ENCODE measurements at regions not wholly inside any gene's neighbourhood (a gene's known extent, or its start where the extent isn't known, plus 50 kb on each side); places are given as distances from the start of the nearest gene placed in this dataset.

DNA sequence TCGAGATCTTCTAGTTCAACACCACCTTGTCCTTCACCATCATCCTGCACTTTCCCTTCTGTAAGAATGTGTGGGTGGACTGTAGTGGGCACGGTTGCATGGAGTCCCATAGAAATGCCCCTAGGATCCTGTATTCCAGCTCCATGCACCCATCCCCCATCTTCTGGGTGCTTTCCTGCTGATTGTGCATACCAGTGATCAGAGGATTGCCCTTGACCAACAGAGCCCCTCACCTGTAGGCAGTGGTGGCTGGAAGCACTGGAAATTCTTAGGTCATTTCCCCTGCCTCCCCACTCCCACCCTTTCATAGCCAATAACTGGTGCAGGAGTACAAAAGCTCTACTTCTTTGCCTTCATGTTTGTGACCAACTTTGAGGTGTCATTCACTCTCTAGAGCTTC is 213.4 kb upstream of the ARSJ start:
- TF ChIP-seq, protein P1, sequence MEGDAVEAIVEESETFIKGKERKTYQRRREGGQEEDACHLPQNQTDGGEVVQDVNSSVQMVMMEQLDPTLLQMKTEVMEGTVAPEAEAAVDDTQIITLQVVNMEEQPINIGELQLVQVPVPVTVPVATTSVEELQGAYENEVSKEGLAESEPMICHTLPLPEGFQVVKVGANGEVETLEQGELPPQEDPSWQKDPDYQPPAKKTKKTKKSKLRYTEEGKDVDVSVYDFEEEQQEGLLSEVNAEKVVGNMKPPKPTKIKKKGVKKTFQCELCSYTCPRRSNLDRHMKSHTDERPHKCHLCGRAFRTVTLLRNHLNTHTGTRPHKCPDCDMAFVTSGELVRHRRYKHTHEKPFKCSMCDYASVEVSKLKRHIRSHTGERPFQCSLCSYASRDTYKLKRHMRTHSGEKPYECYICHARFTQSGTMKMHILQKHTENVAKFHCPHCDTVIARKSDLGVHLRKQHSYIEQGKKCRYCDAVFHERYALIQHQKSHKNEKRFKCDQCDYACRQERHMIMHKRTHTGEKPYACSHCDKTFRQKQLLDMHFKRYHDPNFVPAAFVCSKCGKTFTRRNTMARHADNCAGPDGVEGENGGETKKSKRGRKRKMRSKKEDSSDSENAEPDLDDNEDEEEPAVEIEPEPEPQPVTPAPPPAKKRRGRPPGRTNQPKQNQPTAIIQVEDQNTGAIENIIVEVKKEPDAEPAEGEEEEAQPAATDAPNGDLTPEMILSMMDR (conservative IDR thresholded peaks at IDR 0.05; ENCODE audit: low read depth, low read length): no peak
- DNase-seq (ENCODE audit: low read depth): no peak
- no peak overlapping the region for H3K4me3 ChIP-seq (ENCODE audit: low read depth, low read length)

DNA sequence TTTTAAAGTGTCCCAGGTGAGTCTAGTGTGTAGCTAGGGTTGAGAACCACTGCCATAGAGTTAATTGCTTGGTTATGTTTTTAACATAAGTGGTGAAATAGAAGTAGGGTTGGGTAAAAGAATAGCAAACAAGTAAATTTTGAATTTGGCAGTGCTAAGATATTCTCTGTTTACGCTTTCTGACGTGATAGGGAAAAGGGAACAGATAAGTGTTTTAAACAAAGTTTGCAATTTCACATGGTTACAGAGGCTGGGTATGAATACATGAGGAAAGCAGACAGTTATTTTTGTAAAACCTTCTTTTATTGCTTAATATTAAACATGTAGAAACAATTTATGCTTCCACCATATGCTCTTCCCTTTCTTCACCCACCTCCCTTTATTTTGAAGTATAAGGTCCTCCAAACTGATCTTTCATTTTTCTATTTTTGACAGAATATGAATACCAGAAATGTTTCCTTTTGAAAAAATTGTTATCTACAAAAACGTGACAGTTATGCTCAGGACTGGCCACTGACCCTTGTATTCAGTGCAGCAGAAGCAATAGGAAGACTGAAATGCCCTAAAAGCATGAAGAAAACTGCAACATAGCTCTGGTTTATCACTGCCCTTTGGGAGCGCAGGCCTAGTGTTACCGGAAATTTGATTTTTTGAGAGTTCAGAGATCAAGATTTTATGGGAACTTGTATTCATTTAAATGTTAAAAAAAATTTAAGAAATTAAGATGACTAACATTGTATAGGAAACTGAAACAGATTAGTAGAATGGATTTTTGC is 214.4 kb upstream of the ARSJ start:
- TF ChIP-seq, protein P1 (conservative IDR thresholded peaks at IDR 0.05; ENCODE audit: low read depth, low read length): no peak
- no peak for DNase-seq (ENCODE audit: low read depth)
- H3K4me3 ChIP-seq (ENCODE audit: low read depth, low read length): no peak overlapping the region

DNA sequence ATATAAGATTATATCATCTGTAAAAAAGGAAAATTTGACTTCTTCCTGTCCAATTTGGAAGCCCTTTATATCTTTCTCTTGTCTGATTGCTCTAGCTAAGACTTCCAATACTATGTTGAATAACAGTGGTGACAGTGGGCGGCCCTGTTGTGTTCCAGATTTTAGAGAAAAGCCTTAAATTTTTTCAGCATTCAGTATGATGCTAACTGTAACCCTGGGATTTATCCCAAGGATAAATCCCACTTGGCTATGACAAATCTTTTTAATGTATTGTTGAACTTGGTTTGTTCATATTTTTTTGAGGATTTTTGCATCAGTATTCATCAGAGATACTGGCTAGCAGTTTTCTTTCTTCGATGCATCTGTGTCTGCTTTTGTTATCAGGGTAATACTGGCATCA is 217.2 kb upstream of the ARSJ start:
- no peak overlapping the region for H3K4me3 ChIP-seq (ENCODE audit: low read depth, low read length)
- no peak for DNase-seq (ENCODE audit: low read depth)
- TF ChIP-seq, protein P1 (conservative IDR thresholded peaks at IDR 0.05; ENCODE audit: low read depth, low read length): no peak

DNA sequence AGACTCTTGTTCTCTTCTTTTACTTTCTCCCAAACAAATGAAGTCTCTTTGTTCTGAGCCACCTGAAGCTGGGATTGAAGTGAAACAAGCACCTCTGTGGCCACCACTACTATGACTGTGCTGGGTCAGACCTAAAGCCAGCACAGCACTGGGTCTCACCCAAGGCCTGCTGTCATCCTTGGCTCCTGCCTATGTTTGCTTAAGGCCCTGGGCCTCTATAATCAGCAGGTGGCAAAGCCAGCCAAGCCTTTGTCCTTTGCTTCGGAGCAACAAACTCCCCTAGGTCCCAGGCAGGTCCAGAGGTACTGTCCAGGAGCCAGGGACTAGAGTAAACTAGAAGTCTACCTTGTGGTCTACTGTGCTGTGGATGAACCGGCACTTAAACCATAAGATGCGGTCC is 220.6 kb upstream of the ARSJ start:
- no peak overlapping the region for H3K4me3 ChIP-seq (ENCODE audit: low read depth, low read length)
- TF ChIP-seq, protein P1 (conservative IDR thresholded peaks at IDR 0.05; ENCODE audit: low read depth, low read length): no peak
- DNase-seq (ENCODE audit: low read depth): no peak

DNA sequence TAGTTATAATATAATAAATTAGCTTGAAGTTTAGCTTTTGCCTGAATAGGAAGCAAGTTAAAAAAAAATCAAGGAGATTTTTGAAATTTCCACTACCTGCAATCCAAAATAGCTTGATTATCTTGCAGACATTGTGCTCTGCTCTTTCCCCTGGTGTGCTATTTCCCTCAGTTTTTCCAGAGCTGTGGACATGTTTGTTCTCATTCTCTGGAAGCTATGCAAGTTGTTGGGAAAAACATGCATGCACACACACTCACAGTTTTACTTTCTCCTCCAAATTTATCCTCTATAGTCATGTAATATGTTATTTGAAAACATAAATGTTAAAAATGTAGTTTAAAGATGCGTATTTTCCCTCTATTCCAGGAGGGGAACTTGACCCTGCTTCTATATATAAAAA is 225.8 kb upstream of the ARSJ start:
- H3K4me3 ChIP-seq (ENCODE audit: low read depth, low read length): no peak overlapping the region
- no peak for DNase-seq (ENCODE audit: low read depth)
- TF ChIP-seq, protein P1 (conservative IDR thresholded peaks at IDR 0.05; ENCODE audit: low read depth, low read length): no peak

DNA sequence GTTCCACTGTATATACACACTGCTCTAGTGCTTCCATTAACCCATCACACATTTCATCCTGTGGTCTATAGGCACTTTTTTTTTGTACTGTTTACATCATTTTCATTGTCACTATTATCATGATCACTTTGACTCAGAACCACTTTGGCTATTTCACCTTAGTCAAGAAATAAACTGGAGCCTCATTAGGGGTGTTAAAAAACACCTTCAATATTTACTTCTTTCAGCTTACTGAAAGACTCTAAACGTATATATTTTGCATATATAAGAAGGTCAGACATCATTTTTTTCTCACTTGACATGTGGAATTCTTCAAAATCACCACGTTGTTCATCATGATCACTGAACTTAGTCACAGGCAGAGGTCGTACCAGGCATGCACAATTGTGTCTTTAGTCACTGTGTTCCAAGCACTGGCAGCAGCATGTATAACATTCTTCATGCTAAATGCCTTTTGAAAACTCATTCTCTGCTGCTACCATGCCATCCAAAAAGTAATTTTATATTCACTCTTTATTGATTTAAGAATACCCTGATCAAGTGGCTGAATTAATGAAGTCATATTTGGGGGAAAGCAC is 229.2 kb upstream of the ARSJ start:
- DNase-seq (ENCODE audit: low read depth): peak; percentile 19
- TF ChIP-seq, protein P1 (conservative IDR thresholded peaks at IDR 0.05; ENCODE audit: low read depth, low read length): peak; percentile 44
- no peak overlapping the region for H3K4me3 ChIP-seq (ENCODE audit: low read depth, low read length)

DNA sequence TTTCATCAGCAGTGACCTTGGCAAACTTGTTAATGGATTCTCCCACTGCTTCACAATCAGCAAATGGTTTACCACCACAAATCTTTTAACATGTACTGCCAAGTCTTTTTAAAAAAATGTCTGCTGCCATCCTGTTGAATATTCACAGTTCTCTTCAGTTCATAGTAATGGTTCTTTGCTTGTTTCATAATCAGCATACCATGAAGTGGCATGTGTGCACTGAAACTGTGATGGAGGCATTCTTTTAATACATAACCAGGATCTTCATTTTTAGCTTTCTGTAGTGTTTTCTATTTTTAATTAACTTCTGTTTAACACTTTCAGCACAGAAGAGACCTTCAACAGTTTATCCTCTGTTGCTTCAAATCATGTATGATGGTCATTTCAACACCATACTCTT is 230.1 kb upstream of the ARSJ start:
- DNase-seq (ENCODE audit: low read depth): peak; percentile 37
- H3K4me3 ChIP-seq (ENCODE audit: low read depth, low read length): no peak overlapping the region
- TF ChIP-seq, protein P1 (conservative IDR thresholded peaks at IDR 0.05; ENCODE audit: low read depth, low read length): no peak
